DOHH2 (cell line): ENCODE measurements at regions not wholly inside any gene's neighbourhood (a gene's known extent, or its start where the extent isn't known, plus 50 kb on each side); places are given as distances from the start of the nearest gene placed in this dataset.

Experiments
- H3F3A ChIP-seq: fragments of 200-600 bp; sonication (generic), shearing (Covaris generic); 2 replicates; pipeline ENCODE4 v1.6.0; 2016; ENCODE audit warnings: antibody characterized with exemption, mild to moderate bottlenecking; ENCODE audit not compliant: control insufficient read depth, insufficient read depth
- H3K27ac ChIP-seq: fragments of 200-600 bp; sonication (generic); 2 replicates; pipeline ENCODE4 v1.5.1; 2014; ENCODE audit warnings: low read depth, mild to moderate bottlenecking, low read length, moderate library complexity
- H3K27me3 ChIP-seq: fragments of 200-600 bp; sonication (generic); 2 replicates; pipeline ENCODE4 v1.6.1; 2014; ENCODE audit warnings: mild to moderate bottlenecking, low read length, mixed read lengths; ENCODE audit not compliant: control insufficient read depth
- H3K36me3 ChIP-seq: fragments of 200-600 bp; sonication (generic); 2 replicates; pipeline ENCODE4 v1.6.1; 2014; ENCODE audit warnings: mild to moderate bottlenecking, low read length, moderate library complexity, mixed read lengths; ENCODE audit not compliant: control insufficient read depth
- H3K4me1 ChIP-seq: fragments of 200-600 bp; sonication (generic); 2 replicates; pipeline ENCODE4 v1.6.1; 2014; ENCODE audit warnings: mild to moderate bottlenecking, low read length, mixed read lengths; ENCODE audit not compliant: control insufficient read depth
- H3K4me2 ChIP-seq: fragments of 200-600 bp; sonication (generic); 2 replicates; pipeline ENCODE4 v1.6.0; 2014; ENCODE audit warnings: mild to moderate bottlenecking, low read length, moderate library complexity
- H3K4me3 ChIP-seq: fragments of 200-600 bp; sonication (generic); 2 replicates; pipeline ENCODE4 v1.5.1; 2014; ENCODE audit warnings: mild to moderate bottlenecking, low read length, mixed read lengths
- H3K79me2 ChIP-seq: fragments of 200-600 bp; sonication (generic); 2 replicates; pipeline ENCODE4 v1.6.1; 2014; ENCODE audit warnings: mild to moderate bottlenecking, low read length, mixed read lengths; ENCODE audit not compliant: control insufficient read depth
- H3K9me2 ChIP-seq: fragments of 200-600 bp; sonication (generic); replicated peaks from 2 replicates; pipeline ENCODE4 v1.6.1; 2014; ENCODE audit warnings: mild to moderate bottlenecking, low read length, mixed read lengths; ENCODE audit not compliant: control insufficient read depth
- H3K9me3 ChIP-seq: fragments of 200-600 bp; sonication (generic); 2 replicates; pipeline ENCODE4 v1.6.1; 2014; ENCODE audit warnings: antibody characterized with exemption, low read length, mixed read lengths; ENCODE audit not compliant: control insufficient read depth, insufficient read depth
- H4K20me1 ChIP-seq: fragments of 200-600 bp; sonication (generic); 2 replicates; pipeline ENCODE4 v1.6.0; 2014; ENCODE audit warnings: low read depth, mild to moderate bottlenecking, antibody characterized with exemption, low read length, moderate library complexity; ENCODE audit not compliant: control insufficient read depth, insufficient read depth
- EZH2phosphoT487 ChIP-seq: fragments of 200-600 bp; sonication (generic); IDR thresholded peaks from 2 replicates; pipeline ENCODE4 v1.6.1; 2017; ENCODE audit warnings: borderline replicate concordance, mild to moderate bottlenecking, antibody characterized with exemption, low read length, moderate library complexity, mixed read lengths
- TF ChIP-seq, protein P1 (sequence below): fragments of 200-600 bp; sonication (generic); IDR thresholded peaks from one replicate; pipeline ENCODE4 v1.5.1; 2014; ENCODE audit warnings: antibody characterized with exemption, mild to moderate bottlenecking, low read depth, low read length; ENCODE audit not compliant: poor library complexity, severe bottlenecking

GRCh38 chr15:31974154-31974794 is 56.0 kb upstream of the CHRNA7 start:
- no peak overlapping the region for H3K4me3 ChIP-seq
- no peaks in the 10 kb centered on the region for H3K9me3 ChIP-seq
- no peaks in the 10 kb centered on the region for H4K20me1 ChIP-seq
- no peaks in the 10 kb centered on the region for H3K36me3 ChIP-seq
- TF ChIP-seq, protein P1, sequence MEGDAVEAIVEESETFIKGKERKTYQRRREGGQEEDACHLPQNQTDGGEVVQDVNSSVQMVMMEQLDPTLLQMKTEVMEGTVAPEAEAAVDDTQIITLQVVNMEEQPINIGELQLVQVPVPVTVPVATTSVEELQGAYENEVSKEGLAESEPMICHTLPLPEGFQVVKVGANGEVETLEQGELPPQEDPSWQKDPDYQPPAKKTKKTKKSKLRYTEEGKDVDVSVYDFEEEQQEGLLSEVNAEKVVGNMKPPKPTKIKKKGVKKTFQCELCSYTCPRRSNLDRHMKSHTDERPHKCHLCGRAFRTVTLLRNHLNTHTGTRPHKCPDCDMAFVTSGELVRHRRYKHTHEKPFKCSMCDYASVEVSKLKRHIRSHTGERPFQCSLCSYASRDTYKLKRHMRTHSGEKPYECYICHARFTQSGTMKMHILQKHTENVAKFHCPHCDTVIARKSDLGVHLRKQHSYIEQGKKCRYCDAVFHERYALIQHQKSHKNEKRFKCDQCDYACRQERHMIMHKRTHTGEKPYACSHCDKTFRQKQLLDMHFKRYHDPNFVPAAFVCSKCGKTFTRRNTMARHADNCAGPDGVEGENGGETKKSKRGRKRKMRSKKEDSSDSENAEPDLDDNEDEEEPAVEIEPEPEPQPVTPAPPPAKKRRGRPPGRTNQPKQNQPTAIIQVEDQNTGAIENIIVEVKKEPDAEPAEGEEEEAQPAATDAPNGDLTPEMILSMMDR = no peak
- no peak for TF ChIP-seq EZH2phosphoT487
- no peaks in the 10 kb centered on the region for H3K4me1 ChIP-seq
- no peak overlapping the region for H3K27ac ChIP-seq
- H3K27me3 ChIP-seq = no peaks in the 10 kb centered on the region
- H3K79me2 ChIP-seq = no peaks in the 10 kb centered on the region
- no peaks in the 10 kb centered on the region for H3K9me2 ChIP-seq
- no peaks in the 10 kb centered on the region for H3F3A ChIP-seq
- H3K4me2 ChIP-seq = no peak overlapping the region

- Histone ChIP-seq H3K9me3 (no peaks in the 10 kb centered on the region), H3K36me3 (no peaks in the 10 kb centered on the region), H3F3A (no peaks in the 10 kb centered on the region), H3K4me2 (no peak overlapping the region), H3K79me2 (no peaks in the 10 kb centered on the region), H3K4me1 (no peaks in the 10 kb centered on the region), H3K27ac (no peak overlapping the region), H3K9me2 (no peaks in the 10 kb centered on the region), H4K20me1 (no peaks in the 10 kb centered on the region), H3K4me3 (no peak overlapping the region), H3K27me3 (no peaks in the 10 kb centered on the region)
- TF ChIP-seq EZH2phosphoT487 = no peak
- TF ChIP-seq, protein P1 = peak; percentile 85
Observed at GRCh38 chr15:31974855-31975829, 55.2 kb upstream of the CHRNA7 start.

DNA sequence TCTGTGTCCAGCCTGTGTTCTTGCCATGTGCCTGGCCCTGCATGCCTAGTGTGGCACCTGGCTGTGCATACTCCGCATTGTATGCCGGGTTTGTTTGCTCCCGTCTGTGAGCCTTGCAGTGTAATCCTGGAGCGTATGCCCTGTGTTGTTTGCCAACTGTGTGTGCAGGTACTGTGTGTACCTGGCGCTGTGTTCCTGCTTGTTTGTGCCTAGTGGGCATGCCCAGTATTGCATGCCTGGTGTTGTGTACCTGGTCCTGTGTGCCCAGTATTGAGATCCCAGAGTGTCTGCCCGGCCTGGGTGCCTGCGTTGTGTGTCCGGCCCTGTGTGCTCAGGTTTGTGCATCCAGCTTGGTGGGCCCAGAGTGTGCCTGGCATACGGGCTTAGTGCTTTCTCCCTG is 54.5 kb upstream of the CHRNA7 start:
- TF ChIP-seq, protein P1 = no peak
- TF ChIP-seq EZH2phosphoT487 = no peak
- Histone ChIP-seq H3K4me2 (no peak overlapping the region), H3K27ac (no peak overlapping the region), H3K27me3 (peaks cover 3% of the 10 kb centered on the region; the same call in 1 of the 2 replicates), H3K9me2 (no peaks in the 10 kb centered on the region), H3K79me2 (no peaks in the 10 kb centered on the region), H3K4me1 (no peaks in the 10 kb centered on the region), H3K9me3 (no peaks in the 10 kb centered on the region), H4K20me1 (no peaks in the 10 kb centered on the region), H3K4me3 (no peak overlapping the region), H3K36me3 (no peaks in the 10 kb centered on the region), H3F3A (no peaks in the 10 kb centered on the region)
